ENCODE measurements at regions not wholly inside any gene's neighbourhood (a gene's known extent, or its start where the extent isn't known, plus 50 kb on each side); places are given as distances from the start of the nearest gene placed in this dataset.

GRCh38 chr21:31482460-31482859, 138.4 kb upstream of the TIAM1 start:
- no peaks in the 10 kb centered on the region for H3K27me3 ChIP-seq
- DNase-seq (ENCODE audit: extremely low spot score in 2 of 2), result no peak
- H3K4me1 ChIP-seq, result no peaks in the 10 kb centered on the region
- H3K4me3 ChIP-seq, result no peak overlapping the region
- intact Hi-C loops (cut with DNase I), result no loop called here
- H3K27ac ChIP-seq, result no peak overlapping the region
- H3K36me3 ChIP-seq, result no peaks in the 10 kb centered on the region
- H3K9me3 ChIP-seq, result no peaks in the 10 kb centered on the region
- TF ChIP-seq POLR2AphosphoS5 (IDR thresholded peaks at IDR 0.05; ENCODE audit: insufficient read depth in 1 of 2, low read depth in 1 of 2), result no peak
- no peak for TF ChIP-seq CTCF (IDR thresholded peaks at IDR 0.05)
- no peak for TF ChIP-seq POLR2A (IDR thresholded peaks at IDR 0.05)

DNA sequence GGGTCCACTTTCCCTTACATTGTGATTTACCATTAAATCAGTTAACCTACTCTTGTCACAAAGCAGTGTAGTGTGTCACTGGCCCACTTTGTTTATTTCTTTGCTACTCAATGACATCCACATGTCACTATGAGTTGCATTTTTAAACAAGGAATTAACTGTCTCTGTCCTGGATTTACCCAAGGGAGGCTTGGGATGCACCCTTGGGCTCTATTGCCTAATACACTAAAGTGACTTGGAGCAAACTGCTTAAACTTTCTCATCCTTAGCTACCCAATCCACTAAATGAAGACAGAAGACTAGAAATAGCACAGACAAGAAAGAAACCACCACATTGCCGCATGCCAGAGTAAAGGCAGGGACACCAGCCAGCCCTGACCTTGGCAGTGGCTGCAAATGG, 136.2 kb upstream of the TIAM1 start:
- no peaks in the 10 kb centered on the region for H3K27me3 ChIP-seq
- no peak overlapping the region for H3K27ac ChIP-seq
- no peaks in the 10 kb centered on the region for H3K9me3 ChIP-seq
- intact Hi-C loops (cut with DNase I), result no loop called here
- DNase-seq (ENCODE audit: extremely low spot score in 2 of 2), result no peak
- H3K36me3 ChIP-seq, result no peaks in the 10 kb centered on the region
- H3K4me3 ChIP-seq, result no peak overlapping the region
- no peak for TF ChIP-seq POLR2AphosphoS5 (IDR thresholded peaks at IDR 0.05; ENCODE audit: insufficient read depth in 1 of 2, low read depth in 1 of 2)
- TF ChIP-seq CTCF (IDR thresholded peaks at IDR 0.05), result no peak
- TF ChIP-seq POLR2A (IDR thresholded peaks at IDR 0.05), result no peak
- H3K4me1 ChIP-seq, result no peaks in the 10 kb centered on the region

GRCh38 chr21:31479714-31480113, 135.7 kb upstream of the TIAM1 start:
- no peak for DNase-seq (ENCODE audit: extremely low spot score in 2 of 2)
- intact Hi-C loops (cut with DNase I), result no loop called here
- Histone ChIP-seq H3K27ac (no peak overlapping the region), H3K36me3 (no peaks in the 10 kb centered on the region), H3K4me1 (no peaks in the 10 kb centered on the region), H3K4me3 (no peak overlapping the region), H3K27me3 (no peaks in the 10 kb centered on the region), H3K9me3 (no peaks in the 10 kb centered on the region)
- TF ChIP-seq POLR2A (IDR thresholded peaks at IDR 0.05), result no peak
- TF ChIP-seq CTCF (IDR thresholded peaks at IDR 0.05), result no peak
- no peak for TF ChIP-seq POLR2AphosphoS5 (IDR thresholded peaks at IDR 0.05; ENCODE audit: insufficient read depth in 1 of 2, low read depth in 1 of 2)

- Histone ChIP-seq H3K4me1 (no peaks in the 10 kb centered on the region), H3K27me3 (no peaks in the 10 kb centered on the region), H3K27ac (no peak overlapping the region), H3K4me3 (no peak overlapping the region), H3K36me3 (no peaks in the 10 kb centered on the region), H3K9me3 (no peaks in the 10 kb centered on the region)
- DNase-seq (ENCODE audit: extremely low spot score in 2 of 2), result no peak
- intact Hi-C loops (cut with DNase I), result no loop called here
- TF ChIP-seq POLR2AphosphoS5 (IDR thresholded peaks at IDR 0.05; ENCODE audit: insufficient read depth in 1 of 2, low read depth in 1 of 2) (no peak), CTCF (IDR thresholded peaks at IDR 0.05) (no peak), POLR2A (IDR thresholded peaks at IDR 0.05) (no peak)
Observed at GRCh38 chr21:31479222-31479621, 135.2 kb upstream of the TIAM1 start.

- H3K27ac ChIP-seq, result no peak overlapping the region
- DNase-seq (ENCODE audit: extremely low spot score in 2 of 2), result no peak
- no peaks in the 10 kb centered on the region for H3K27me3 ChIP-seq
- H3K36me3 ChIP-seq, result no peaks in the 10 kb centered on the region
- no peaks in the 10 kb centered on the region for H3K9me3 ChIP-seq
- intact Hi-C loops (cut with DNase I), result no loop called here
- no peaks in the 10 kb centered on the region for H3K4me1 ChIP-seq
- no peak overlapping the region for H3K4me3 ChIP-seq
- TF ChIP-seq CTCF (IDR thresholded peaks at IDR 0.05) (no peak), POLR2AphosphoS5 (IDR thresholded peaks at IDR 0.05; ENCODE audit: insufficient read depth in 1 of 2, low read depth in 1 of 2) (no peak), POLR2A (IDR thresholded peaks at IDR 0.05) (no peak)
Observed at GRCh38 chr21:31476263-31477022, 132.4 kb upstream of the TIAM1 start.
